ENCODE measurements at regions not wholly inside any gene's neighbourhood (a gene's known extent, or its start where the extent isn't known, plus 50 kb on each side); places are given as distances from the start of the nearest gene placed in this dataset.

DNA sequence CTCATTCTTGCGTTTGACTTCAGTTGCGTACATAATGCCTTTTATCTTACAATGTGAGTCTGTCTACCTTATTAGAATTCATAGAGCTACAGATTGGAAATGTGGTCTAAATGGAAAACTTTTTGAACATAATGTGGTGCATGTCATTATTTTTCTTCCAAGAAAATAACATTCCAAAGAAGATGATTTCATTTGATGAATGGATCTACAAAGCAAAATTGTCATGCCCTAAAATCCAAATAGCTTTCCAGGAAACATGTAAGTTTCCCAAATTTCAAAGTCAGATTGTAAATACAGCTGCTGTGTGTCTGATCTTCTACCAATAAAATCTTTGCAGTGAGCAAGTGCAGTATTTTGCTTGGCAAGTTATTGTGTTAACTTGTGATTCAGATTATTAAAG lies 101.8 kb upstream of the FZD8 start:
- Mint-ChIP-seq H3K4me3 (no peak overlapping the region), H3K27me3 (peaks cover 6% of the 10 kb centered on the region), H3K36me3 (ENCODE audit: insufficient read depth) (peaks cover 1% of the 10 kb centered on the region), H3K27ac (ENCODE audit: low read depth) (no peak overlapping the region), H3K9me3 (no peaks in the 10 kb centered on the region), H3K4me1 (no peaks in the 10 kb centered on the region)
- ATAC-seq (replicated peaks; ENCODE audit: extremely low read depth, poor library complexity, severe bottlenecking) (no peak), DNase-seq (ENCODE audit: low spot score in 2 of 2) (no peak)

DNA sequence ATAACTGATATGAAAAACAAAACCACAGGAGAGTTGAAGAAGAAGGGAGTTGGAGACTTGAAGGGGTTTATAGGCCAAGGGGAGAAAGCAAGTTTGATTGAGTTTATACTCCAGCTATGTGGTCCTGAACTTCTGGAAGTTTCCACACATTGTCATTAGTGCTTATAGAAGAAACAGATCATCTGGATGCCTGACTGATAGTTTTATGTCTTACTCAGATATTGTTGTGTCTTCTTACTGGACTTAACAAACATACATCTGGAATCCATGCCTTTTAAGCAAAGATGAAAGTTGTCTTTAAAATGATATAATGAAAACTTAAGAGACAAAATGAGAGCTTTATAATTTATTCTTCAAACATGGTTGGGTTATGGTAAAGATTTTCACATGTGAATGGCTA lies 101.3 kb upstream of the FZD8 start:
- no peak overlapping the region for H3K27ac Mint-ChIP-seq (ENCODE audit: low read depth)
- no peak overlapping the region for H3K4me3 Mint-ChIP-seq
- peaks cover 1% of the 10 kb centered on the region for H3K36me3 Mint-ChIP-seq (ENCODE audit: insufficient read depth)
- no peak for DNase-seq (ENCODE audit: low spot score in 2 of 2)
- no peak for ATAC-seq (replicated peaks; ENCODE audit: extremely low read depth, poor library complexity, severe bottlenecking)
- H3K27me3 Mint-ChIP-seq: peaks cover 6% of the 10 kb centered on the region
- H3K4me1 Mint-ChIP-seq: no peaks in the 10 kb centered on the region
- no peaks in the 10 kb centered on the region for H3K9me3 Mint-ChIP-seq

GRCh38 chr10:35739998-35740397 lies 97.9 kb upstream of the FZD8 start:
- no peaks in the 10 kb centered on the region for H3K9me3 Mint-ChIP-seq
- DNase-seq (ENCODE audit: low spot score in 2 of 2) (no peak), ATAC-seq (replicated peaks; ENCODE audit: extremely low read depth, poor library complexity, severe bottlenecking) (no peak)
- H3K27ac Mint-ChIP-seq (ENCODE audit: low read depth): no peak overlapping the region
- H3K36me3 Mint-ChIP-seq (ENCODE audit: insufficient read depth): peaks cover 1% of the 10 kb centered on the region
- H3K4me3 Mint-ChIP-seq: no peak overlapping the region
- no peaks in the 10 kb centered on the region for H3K4me1 Mint-ChIP-seq
- H3K27me3 Mint-ChIP-seq: peaks cover 6% of the 10 kb centered on the region

- Mint-ChIP-seq H3K36me3 (ENCODE audit: insufficient read depth) (no peaks in the 10 kb centered on the region), H3K27me3 (no peaks in the 10 kb centered on the region), H3K27ac (ENCODE audit: low read depth) (no peak overlapping the region), H3K4me3 (no peak overlapping the region), H3K9me3 (no peaks in the 10 kb centered on the region), H3K4me1 (no peaks in the 10 kb centered on the region)
- DNase-seq (ENCODE audit: low spot score in 2 of 2) (no peak), ATAC-seq (replicated peaks; ENCODE audit: extremely low read depth, poor library complexity, severe bottlenecking) (no peak)
These were observed 93.3 kb upstream of the FZD8 start for GRCh38 chr10:35735412-35735811.

DNA sequence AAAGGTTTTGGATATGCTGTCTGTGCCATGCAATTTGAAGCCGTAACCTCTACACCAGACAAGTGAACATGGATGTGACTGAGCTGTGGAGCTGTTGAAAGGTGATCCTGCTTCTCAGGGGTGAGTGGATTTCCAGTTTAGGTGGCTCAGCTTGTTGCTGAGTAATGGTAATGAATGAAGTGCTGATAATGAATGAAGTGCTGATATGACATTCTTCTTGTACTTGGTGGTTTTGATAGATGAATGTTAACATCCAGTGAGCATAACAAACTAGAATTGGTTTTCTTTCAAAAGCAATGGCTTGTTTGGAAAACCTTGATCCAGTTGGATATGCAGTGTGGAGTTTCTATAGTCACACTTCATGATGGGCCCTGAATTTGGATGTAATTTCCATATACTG lies 89.7 kb upstream of the FZD8 start:
- no peaks in the 10 kb centered on the region for H3K9me3 Mint-ChIP-seq
- no peaks in the 10 kb centered on the region for H3K4me1 Mint-ChIP-seq
- DNase-seq (ENCODE audit: low spot score in 2 of 2) (no peak), ATAC-seq (replicated peaks; ENCODE audit: extremely low read depth, poor library complexity, severe bottlenecking) (no peak)
- no peak overlapping the region for H3K4me3 Mint-ChIP-seq
- no peaks in the 10 kb centered on the region for H3K27me3 Mint-ChIP-seq
- no peak overlapping the region for H3K27ac Mint-ChIP-seq (ENCODE audit: low read depth)
- no peaks in the 10 kb centered on the region for H3K36me3 Mint-ChIP-seq (ENCODE audit: insufficient read depth)

GRCh38 chr10:35728341-35728740 lies 86.2 kb upstream of the FZD8 start:
- Mint-ChIP-seq H3K36me3 (ENCODE audit: insufficient read depth) (no peaks in the 10 kb centered on the region), H3K4me1 (no peaks in the 10 kb centered on the region), H3K4me3 (no peak overlapping the region), H3K27ac (ENCODE audit: low read depth) (no peak overlapping the region), H3K27me3 (no peaks in the 10 kb centered on the region), H3K9me3 (no peaks in the 10 kb centered on the region)
- DNase-seq (ENCODE audit: low spot score in 2 of 2) (no peak), ATAC-seq (replicated peaks; ENCODE audit: extremely low read depth, poor library complexity, severe bottlenecking) (no peak)

- no peaks in the 10 kb centered on the region for H3K27me3 Mint-ChIP-seq
- no peaks in the 10 kb centered on the region for H3K4me1 Mint-ChIP-seq
- no peak for DNase-seq (ENCODE audit: low spot score in 2 of 2)
- H3K36me3 Mint-ChIP-seq (ENCODE audit: insufficient read depth): no peaks in the 10 kb centered on the region
- no peak overlapping the region for H3K27ac Mint-ChIP-seq (ENCODE audit: low read depth)
- ATAC-seq (replicated peaks; ENCODE audit: extremely low read depth, poor library complexity, severe bottlenecking): no peak
- H3K4me3 Mint-ChIP-seq: no peak overlapping the region
- H3K9me3 Mint-ChIP-seq: no peaks in the 10 kb centered on the region
These were observed 84.8 kb upstream of the FZD8 start for GRCh38 chr10:35726846-35727245.

GRCh38 chr10:35723992-35724391 lies 81.9 kb upstream of the FZD8 start:
- Mint-ChIP-seq H3K27ac (ENCODE audit: low read depth) (no peak overlapping the region), H3K4me3 (no peak overlapping the region), H3K27me3 (no peaks in the 10 kb centered on the region), H3K9me3 (no peaks in the 10 kb centered on the region), H3K36me3 (ENCODE audit: insufficient read depth) (no peaks in the 10 kb centered on the region), H3K4me1 (no peaks in the 10 kb centered on the region)
- ATAC-seq (replicated peaks; ENCODE audit: extremely low read depth, poor library complexity, severe bottlenecking) (no peak), DNase-seq (ENCODE audit: low spot score in 2 of 2) (no peak)

GRCh38 chr10:35723059-35723458 lies 81.0 kb upstream of the FZD8 start:
- no peak overlapping the region for H3K27ac Mint-ChIP-seq (ENCODE audit: low read depth)
- no peak for DNase-seq (ENCODE audit: low spot score in 2 of 2)
- ATAC-seq (replicated peaks; ENCODE audit: extremely low read depth, poor library complexity, severe bottlenecking): no peak
- no peak overlapping the region for H3K4me3 Mint-ChIP-seq
- no peaks in the 10 kb centered on the region for H3K9me3 Mint-ChIP-seq
- no peaks in the 10 kb centered on the region for H3K4me1 Mint-ChIP-seq
- H3K36me3 Mint-ChIP-seq (ENCODE audit: insufficient read depth): no peaks in the 10 kb centered on the region
- no peaks in the 10 kb centered on the region for H3K27me3 Mint-ChIP-seq

DNA sequence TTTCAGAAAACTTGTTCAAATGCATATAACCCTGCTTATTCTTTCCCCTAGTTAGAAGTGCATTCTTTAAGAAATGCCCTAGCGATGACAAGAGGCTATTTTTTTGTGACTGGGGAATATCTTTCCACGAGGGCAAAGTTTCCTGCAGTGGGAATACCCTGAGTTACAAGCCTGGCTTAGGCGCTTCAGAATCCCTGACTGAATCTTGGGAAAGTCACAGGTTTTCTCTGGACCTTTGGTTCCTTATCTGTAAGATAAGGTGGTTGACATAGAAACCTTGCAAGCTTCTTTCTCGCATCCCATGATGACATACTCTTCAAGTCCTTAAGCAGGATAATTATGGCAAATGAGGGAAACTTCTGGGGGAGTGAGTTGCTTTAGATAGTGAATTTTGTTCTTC lies 80.5 kb upstream of the FZD8 start:
- no peaks in the 10 kb centered on the region for H3K9me3 Mint-ChIP-seq
- peak overlapping the region; percentile 39 for H3K27ac Mint-ChIP-seq (ENCODE audit: low read depth)
- H3K4me1 Mint-ChIP-seq: no peaks in the 10 kb centered on the region
- no peak for ATAC-seq (replicated peaks; ENCODE audit: extremely low read depth, poor library complexity, severe bottlenecking)
- no peaks in the 10 kb centered on the region for H3K27me3 Mint-ChIP-seq
- no peak overlapping the region for H3K4me3 Mint-ChIP-seq
- H3K36me3 Mint-ChIP-seq (ENCODE audit: insufficient read depth): no peaks in the 10 kb centered on the region
- DNase-seq (ENCODE audit: low spot score in 2 of 2): no peak

DNA sequence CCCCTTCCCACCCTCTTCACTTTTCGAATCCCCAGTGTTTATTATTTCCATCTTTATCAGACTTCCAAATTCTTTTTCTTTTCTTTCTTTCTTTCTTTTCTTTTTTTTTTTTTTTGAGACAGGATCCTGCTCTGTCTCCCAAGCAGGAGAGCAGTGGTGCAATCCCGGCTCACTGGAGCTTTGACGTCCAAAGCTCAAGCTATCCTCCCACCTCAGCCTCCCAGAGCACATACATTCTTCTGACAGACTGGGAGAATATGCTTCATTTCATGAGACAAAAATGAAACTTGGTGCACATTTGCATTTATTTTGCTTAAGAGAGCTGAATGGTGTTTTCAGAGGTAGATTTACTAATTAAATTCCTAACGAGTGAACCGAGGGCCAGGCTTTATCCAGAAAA lies 80.1 kb upstream of the FZD8 start:
- ATAC-seq (replicated peaks; ENCODE audit: extremely low read depth, poor library complexity, severe bottlenecking) (no peak), DNase-seq (ENCODE audit: low spot score in 2 of 2) (no peak)
- peak overlapping the region; percentile 39 for H3K27ac Mint-ChIP-seq (ENCODE audit: low read depth)
- no peaks in the 10 kb centered on the region for H3K9me3 Mint-ChIP-seq
- no peaks in the 10 kb centered on the region for H3K36me3 Mint-ChIP-seq (ENCODE audit: insufficient read depth)
- no peaks in the 10 kb centered on the region for H3K27me3 Mint-ChIP-seq
- H3K4me1 Mint-ChIP-seq: no peaks in the 10 kb centered on the region
- H3K4me3 Mint-ChIP-seq: no peak overlapping the region

DNA sequence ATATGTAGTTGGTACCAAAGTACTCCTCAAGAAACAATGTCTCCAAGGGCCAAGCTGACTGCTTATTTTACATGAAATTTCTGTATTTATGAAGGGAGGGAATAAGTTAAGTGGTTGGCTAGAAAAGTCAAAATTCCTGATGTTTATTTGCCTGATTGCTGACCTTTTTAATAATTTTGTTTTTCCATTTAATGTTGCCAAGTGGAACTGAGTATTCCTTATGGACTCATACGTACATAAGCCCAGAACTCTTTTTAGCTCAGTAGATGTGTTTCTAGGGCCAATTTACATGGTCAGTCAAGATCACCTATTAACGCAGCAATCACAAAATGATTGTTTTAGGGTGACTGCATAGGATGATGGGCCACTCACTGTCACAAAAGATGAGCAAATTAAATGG lies 78.3 kb upstream of the FZD8 start:
- ATAC-seq (replicated peaks; ENCODE audit: extremely low read depth, poor library complexity, severe bottlenecking) (no peak), DNase-seq (ENCODE audit: low spot score in 2 of 2) (no peak)
- Mint-ChIP-seq H3K27ac (ENCODE audit: low read depth) (no peak overlapping the region), H3K9me3 (peaks cover 5% of the 10 kb centered on the region), H3K4me3 (no peak overlapping the region), H3K27me3 (no peaks in the 10 kb centered on the region), H3K36me3 (ENCODE audit: insufficient read depth) (no peaks in the 10 kb centered on the region), H3K4me1 (no peaks in the 10 kb centered on the region)

GRCh38 chr10:35716776-35717175 lies 74.7 kb upstream of the FZD8 start:
- ATAC-seq (replicated peaks; ENCODE audit: extremely low read depth, poor library complexity, severe bottlenecking): no peak
- H3K27ac Mint-ChIP-seq (ENCODE audit: low read depth): no peak overlapping the region
- H3K27me3 Mint-ChIP-seq: peaks cover 10% of the 10 kb centered on the region
- no peaks in the 10 kb centered on the region for H3K36me3 Mint-ChIP-seq (ENCODE audit: insufficient read depth)
- H3K4me1 Mint-ChIP-seq: no peaks in the 10 kb centered on the region
- H3K9me3 Mint-ChIP-seq: peaks cover 7% of the 10 kb centered on the region
- no peak overlapping the region for H3K4me3 Mint-ChIP-seq
- no peak for DNase-seq (ENCODE audit: low spot score in 2 of 2)

DNA sequence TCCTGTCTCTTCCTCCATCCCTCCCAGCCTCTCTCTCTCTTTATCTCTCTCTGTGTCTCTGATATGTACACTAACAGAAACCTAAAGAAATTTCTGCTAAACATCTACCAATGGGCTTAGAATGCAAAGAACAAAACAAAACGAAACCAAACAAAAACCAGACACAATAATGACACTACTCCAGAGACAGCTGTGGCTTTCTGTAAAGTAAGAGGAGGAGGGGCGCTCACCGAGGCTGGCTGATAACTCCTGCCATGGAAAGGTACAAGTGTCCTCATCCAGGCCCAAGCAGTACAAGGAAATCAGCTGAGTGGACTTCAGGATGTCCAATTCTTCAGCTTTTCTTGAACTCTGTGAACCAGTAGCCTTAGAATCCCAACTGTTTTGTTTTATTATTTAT lies 70.4 kb upstream of the FZD8 start:
- ATAC-seq (replicated peaks; ENCODE audit: extremely low read depth, poor library complexity, severe bottlenecking) (no peak), DNase-seq (ENCODE audit: low spot score in 2 of 2) (no peak)
- no peaks in the 10 kb centered on the region for H3K4me1 Mint-ChIP-seq
- no peak overlapping the region for H3K4me3 Mint-ChIP-seq
- H3K27ac Mint-ChIP-seq (ENCODE audit: low read depth): no peak overlapping the region
- H3K36me3 Mint-ChIP-seq (ENCODE audit: insufficient read depth): no peaks in the 10 kb centered on the region
- H3K9me3 Mint-ChIP-seq: peaks cover 14% of the 10 kb centered on the region
- H3K27me3 Mint-ChIP-seq: peaks cover 23% of the 10 kb centered on the region
